ENCODE measurements at regions not wholly inside any gene's neighbourhood (a gene's known extent, or its start where the extent isn't known, plus 50 kb on each side); places are given as distances from the start of the nearest gene placed in this dataset.

DNA sequence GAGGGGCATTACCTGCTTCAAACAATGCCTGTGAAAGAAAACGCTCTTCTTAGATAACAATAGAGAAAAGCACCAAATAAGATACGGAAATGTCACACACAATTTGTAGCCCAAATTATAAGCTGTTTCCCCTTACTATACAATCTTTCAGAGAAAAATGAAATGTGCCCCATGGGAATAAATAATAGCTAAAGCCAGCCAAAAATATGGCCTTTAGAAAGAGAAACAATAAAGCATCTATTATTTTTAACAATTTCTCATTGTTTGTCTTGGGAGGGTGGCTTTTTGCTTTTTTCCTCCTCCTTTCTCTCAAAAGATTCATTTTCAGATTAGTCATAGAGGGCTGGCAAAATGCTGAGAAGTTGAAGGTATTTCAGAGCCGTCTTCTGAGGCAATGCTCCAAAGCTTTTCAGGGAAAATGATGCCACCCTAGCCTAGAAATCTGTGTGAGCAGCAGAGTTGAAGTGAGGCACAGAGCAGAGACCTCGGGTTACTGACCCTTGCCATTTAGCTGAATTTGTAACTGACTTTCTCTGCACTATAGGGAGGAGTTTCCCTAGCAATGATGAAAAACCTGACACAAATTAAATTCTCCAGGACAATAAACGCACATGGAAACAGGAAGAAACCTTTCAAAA is 86.3 kb upstream of the PRICKLE2 start:
- TF ChIP-seq, protein P1, sequence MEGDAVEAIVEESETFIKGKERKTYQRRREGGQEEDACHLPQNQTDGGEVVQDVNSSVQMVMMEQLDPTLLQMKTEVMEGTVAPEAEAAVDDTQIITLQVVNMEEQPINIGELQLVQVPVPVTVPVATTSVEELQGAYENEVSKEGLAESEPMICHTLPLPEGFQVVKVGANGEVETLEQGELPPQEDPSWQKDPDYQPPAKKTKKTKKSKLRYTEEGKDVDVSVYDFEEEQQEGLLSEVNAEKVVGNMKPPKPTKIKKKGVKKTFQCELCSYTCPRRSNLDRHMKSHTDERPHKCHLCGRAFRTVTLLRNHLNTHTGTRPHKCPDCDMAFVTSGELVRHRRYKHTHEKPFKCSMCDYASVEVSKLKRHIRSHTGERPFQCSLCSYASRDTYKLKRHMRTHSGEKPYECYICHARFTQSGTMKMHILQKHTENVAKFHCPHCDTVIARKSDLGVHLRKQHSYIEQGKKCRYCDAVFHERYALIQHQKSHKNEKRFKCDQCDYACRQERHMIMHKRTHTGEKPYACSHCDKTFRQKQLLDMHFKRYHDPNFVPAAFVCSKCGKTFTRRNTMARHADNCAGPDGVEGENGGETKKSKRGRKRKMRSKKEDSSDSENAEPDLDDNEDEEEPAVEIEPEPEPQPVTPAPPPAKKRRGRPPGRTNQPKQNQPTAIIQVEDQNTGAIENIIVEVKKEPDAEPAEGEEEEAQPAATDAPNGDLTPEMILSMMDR (IDR thresholded peaks at IDR 0.05): no peak
- no peak for TF ChIP-seq EZH2 (IDR thresholded peaks at IDR 0.05)
